Activated CD4-positive, CD25-positive, alpha-beta regulatory T cell (primary cell): ENCODE measurements at regions not wholly inside any gene's neighbourhood (a gene's known extent, or its start where the extent isn't known, plus 50 kb on each side); places are given as distances from the start of the nearest gene placed in this dataset.

Experiments
- DNase-seq, 4 experiments: peaks; one replicate each; lab custom pipeline; 2025; lab: John Stamatoyannopoulos, UW

DNA sequence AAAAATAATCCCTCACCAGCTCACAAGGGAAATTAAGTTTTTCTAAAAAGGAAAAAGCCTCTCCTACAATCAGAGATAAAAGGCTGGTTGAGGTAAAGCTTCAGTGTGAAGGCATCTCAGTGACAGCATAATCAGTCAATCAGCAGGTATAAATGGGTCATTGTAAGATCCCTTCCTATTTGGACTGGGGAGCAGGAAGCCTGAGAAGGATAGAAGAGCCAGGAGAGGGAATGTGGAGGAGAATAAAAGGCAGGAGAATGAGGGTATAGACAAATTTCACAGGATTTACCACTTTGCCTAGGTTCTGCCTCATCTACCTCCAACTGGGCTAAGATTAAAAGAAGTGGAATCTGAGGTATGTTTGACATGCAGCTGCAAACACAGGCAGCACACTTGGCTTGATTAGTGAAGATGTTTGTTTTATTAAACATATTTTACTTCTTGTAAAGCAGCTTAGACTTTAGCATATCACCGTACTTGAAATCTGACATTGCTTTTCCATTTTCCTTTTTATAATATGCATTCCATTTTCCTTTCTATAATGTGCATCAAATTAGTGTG lies 479.1 kb upstream of the USP15 start:
- DNase-seq, result no peak

- DNase-seq, result no peak
Measured at GRCh38 chr12:61796846-61797245, 463.4 kb upstream of the USP15 start.

- DNase-seq, result no peak
Measured at GRCh38 chr12:61797266-61797665, 462.9 kb upstream of the USP15 start.

DNA sequence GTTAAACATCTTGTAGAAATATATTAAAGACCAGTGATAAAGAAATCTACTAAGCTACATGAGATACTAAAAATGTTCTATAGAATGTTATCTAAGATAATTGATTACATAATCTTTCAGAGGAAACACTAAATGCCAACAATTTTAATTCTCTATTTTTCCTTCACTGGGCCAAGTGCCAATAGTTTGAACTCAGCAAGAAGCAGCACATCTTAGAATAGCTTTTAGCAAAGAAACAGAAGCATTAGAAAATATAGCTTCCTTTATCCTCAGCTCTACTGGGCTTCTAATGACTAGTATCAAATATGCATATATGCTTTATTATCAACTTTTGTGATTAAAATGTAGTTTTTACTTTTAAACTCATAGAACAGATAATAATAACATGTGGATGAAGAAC lies 461.4 kb upstream of the USP15 start:
- no peak for DNase-seq

- DNase-seq, result no peak
Measured at GRCh38 chr12:61804301-61804700, 455.9 kb upstream of the USP15 start.

DNA sequence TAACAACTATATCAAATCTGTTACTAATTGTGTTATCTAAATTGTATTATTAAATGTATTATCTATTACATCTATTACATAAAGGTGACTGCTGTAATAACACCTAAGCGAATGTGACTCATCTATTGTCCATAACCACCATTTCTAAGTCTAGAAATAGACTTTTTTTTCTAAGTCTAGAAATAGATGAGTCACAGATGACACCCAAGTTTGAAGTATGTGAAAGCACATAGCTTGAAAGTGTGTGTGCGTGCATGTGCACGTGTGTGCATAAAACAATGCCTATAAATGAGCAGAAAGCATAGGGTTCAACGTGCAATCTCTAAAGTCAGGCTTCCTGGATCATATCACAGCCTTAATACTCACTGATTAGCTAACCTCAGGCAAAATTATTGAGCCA lies 451.3 kb upstream of the USP15 start:
- no peak for DNase-seq

DNA sequence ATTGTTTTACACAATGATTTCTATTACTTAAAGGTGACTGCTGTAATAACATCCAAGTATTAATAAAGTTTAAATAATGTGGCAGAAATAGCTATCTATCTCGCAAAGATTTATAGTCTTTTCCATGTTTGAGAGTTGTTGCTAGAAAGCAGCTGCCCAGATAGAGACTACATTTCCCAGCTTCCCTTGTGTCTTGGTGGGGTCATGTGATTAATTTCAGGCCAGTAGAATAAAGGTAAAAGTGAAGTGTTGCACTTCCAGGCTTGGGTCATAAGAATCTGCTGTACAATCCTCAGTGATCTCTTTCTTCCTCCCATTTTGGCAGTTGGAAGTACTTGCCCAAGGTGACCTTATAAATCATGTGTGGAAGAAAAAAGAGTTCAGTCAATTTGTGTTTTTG lies 449.7 kb upstream of the USP15 start:
- no peak for DNase-seq

- no peak for DNase-seq
Measured at GRCh38 chr12:61821381-61821780, 438.8 kb upstream of the USP15 start.

DNA sequence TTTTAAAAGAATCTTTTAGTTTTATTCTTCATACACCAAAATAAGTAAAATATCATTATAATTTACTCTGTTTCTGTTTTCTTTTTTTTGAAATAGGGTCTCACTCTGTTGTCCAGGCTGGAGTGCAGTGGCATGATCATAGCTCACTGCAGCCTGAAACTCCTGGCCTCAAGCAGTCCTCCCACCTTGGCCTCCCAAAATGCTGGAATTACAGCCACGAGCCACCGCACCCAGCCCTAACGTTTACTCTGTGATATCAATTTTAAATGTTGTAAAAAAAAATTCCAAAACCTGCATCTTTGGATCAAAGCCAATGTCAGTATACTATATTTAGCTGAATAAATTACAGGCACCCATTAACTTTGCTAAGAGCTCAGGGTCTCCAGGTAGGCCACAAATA lies 437.1 kb upstream of the USP15 start:
- DNase-seq, result no peak

DNA sequence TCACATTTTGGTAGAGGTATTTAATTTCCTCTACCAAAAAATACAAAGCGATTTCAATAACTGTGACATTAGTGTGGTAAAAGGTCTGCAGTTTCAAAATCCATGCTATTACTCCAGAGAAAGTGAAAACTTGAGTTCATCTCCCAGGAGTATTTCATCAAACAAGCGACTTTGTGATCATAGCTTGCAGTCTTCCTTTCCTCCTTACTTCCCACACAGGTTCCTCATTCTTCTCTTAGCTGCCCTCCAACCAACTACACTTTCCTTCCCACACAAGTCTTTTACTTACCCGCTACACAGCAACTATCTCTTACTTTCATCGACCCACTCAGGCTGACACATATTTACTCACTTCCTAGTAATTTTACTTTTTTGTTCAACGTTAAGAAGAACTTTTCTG lies 413.4 kb upstream of the USP15 start:
- no peak for DNase-seq

DNA sequence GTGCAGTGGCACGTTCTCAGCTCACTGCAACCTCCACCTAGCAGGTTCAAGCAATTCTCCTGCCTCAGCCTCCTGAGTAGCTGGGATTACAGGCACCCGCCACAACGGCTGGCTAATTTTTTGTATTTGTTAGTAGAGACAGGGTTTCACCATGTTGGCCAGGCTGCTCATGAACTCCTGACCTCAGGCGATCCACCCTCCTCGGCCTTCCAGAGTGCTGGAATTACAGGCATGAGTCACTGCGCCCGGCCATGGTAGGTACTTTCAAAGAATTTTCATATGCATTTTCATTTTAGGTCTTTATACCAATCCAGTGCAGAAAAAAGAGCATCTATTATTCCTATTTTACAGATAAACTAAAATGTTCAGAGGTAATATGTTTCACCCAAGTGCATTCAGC lies 411.3 kb upstream of the USP15 start:
- DNase-seq, result no peak

- DNase-seq, result no peak
Measured at GRCh38 chr12:61853945-61854344, 406.3 kb upstream of the USP15 start.

GRCh38 chr12:61854902-61855301 lies 405.3 kb upstream of the USP15 start:
- no peak for DNase-seq

- no peak for DNase-seq
Measured at GRCh38 chr12:61857968-61858367, 402.2 kb upstream of the USP15 start.

- DNase-seq, result no peak
Measured at GRCh38 chr12:61860451-61860850, 399.8 kb upstream of the USP15 start.

- DNase-seq, result no peak
Measured at GRCh38 chr12:61862986-61863385, 397.2 kb upstream of the USP15 start.

- no peak for DNase-seq
Measured at GRCh38 chr12:61863811-61864210, 396.4 kb upstream of the USP15 start.

- DNase-seq, result no peak
Measured at GRCh38 chr12:61869796-61870195, 390.4 kb upstream of the USP15 start.

DNA sequence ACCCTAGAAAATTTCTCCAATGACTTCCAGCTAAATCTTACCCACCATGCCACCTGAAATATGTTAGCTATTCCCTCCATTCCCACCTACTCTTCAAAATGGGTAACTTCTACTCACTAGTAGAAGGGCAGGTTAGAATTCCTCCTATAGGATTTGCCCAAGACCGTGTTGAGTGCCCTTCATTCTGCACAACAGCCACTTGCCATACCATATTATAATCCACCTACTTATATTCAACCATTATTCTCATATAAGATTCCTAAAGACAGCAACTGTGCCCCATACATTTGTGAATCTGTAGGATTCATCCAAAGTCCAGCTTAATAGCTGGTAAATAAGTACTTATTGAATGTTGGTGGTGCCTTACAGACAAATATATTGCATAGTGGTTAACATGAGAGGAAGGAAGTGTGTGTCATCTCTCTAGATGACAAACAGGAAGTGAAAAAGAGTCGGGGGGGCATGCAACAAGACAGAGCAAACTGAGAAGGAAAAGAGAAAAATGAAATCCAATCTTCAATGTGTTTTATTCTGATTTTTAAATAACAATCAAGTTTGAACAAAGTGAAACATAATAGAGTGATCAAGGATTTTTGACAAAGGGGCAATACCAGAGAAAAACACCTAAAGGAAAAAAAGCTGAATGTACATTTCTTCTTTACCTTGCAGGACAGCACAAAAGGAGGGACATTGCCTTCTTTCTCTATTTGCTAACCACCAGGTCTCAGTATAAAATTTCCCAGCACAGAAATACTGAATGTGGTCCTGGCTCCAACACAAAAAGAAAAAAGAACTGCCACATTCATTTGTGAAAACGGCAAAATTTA lies 389.3 kb upstream of the USP15 start:
- no peak for DNase-seq

DNA sequence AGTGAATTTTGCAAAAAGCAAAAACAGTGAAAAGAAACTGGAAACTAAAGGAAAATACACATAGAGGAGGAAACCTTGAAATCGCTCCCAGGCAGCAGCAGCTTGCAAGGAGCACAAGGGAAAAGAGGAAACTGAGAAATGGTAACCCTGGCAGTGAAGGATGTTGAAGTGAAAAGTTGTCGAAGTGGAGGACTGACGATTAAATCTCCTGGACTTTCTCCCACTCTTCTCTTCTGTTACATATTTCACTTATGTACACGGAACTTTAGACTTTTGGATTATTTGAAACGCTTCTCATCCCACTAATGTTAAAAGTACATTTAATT lies 388.8 kb upstream of the USP15 start:
- DNase-seq, result no peak

DNA sequence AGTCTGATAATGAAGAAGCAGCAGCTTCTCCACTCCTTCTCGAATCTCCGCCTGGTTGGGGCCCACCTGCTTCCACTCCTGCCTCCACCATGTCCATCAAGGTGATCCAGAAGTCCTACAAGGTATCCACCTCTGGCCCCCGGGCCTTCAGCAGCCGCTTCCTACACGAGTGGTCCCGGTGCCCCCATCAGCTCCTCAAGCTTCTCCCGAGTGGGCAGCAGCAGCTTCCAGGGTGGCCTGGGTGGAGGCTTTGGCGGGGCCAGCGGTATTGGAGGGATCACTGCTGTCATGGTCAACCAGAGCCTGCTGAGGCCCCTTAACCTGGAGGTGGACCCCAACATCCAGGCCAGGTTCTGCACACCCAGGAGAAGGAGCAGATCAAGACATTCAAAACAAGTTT lies 381.0 kb upstream of the USP15 start:
- DNase-seq, result no peak

DNA sequence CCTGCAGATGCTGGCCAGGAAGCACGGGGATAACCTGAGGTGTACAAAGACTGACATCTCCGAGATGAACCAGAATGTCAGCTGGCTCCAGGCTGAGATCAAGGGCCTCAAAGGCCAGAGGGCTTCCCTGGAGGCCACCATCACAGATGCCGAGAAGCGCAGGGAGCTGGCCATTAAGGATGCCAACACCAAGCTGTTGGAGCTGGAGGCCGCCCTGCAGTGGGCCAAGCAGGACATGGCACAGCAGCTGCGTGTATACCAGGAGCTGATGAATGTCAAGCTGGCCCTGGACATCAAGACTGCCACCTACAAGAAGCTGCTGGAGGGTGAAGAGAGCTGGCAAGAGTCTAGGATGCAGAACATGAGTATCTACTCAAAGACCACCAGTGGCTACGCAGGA lies 380.0 kb upstream of the USP15 start:
- no peak for DNase-seq

DNA sequence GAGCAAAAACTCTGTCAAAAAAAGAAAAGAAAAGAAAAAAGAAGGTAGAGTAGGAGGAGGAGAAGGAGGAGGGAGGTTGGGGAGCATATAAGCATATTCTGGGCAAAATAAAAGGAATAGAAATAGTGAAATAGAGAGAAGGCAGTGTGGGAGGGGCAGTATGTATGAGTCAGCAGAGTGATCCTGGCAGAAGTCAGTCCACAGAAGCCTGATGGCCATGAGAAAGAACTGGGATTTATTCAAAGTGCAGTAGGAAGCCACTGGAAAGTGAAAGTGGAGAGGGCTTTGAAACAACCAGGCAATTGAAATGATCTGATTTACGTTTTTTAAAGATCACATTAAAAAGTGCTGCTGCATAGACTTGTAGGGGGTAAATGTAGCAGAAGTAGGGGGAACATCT lies 368.6 kb upstream of the USP15 start:
- no peak for DNase-seq

DNA sequence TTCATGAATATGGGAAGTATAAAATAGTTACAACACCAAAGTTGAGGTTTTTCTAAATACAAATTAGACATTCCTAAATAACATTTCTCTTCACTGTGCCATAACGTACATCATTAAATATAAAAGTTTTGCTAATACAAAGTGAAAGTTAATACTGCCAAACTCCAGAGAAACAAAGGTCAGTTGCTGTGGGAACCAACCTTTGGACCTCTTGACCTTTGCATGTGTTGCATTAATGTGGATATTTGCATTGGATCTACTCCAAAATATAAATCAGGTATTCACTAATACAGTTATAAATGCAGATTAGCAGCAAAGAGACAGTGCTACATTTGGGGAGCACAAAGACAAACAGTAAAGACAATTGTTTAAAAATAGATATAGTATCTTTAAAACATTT lies 366.0 kb upstream of the USP15 start:
- no peak for DNase-seq
